Neural cell (in vitro differentiated cells): ENCODE measurements at regions not wholly inside any gene's neighbourhood (a gene's known extent, or its start where the extent isn't known, plus 50 kb on each side); places are given as distances from the start of the nearest gene placed in this dataset.

Source experiments
- EP300 ChIP-seq: fragments of 450-650 bp; conservative IDR thresholded peaks from 2 replicates; pipeline ENCODE4 v1.6.1; 2014; ENCODE audit warnings: antibody characterized with exemption, mild to moderate bottlenecking, moderate library complexity; ENCODE audit not compliant: poor library complexity, severe bottlenecking
- EZH2 ChIP-seq: fragments of 200-600, 300-800 bp; shearing (Covaris generic), sonication (generic); IDR thresholded peaks from 2 replicates; pipeline ENCODE4 v1.6.1; 2014; ENCODE audit warnings: antibody characterized with exemption, low read length, borderline replicate concordance, mild to moderate bottlenecking; ENCODE audit not compliant: insufficient read depth, poor library complexity, severe bottlenecking
- POLR2AphosphoS5 ChIP-seq: IDR thresholded peaks from 2 replicates; pipeline ENCODE4 v1.6.1; 2012
- TAF1 ChIP-seq: IDR thresholded peaks from 2 replicates; pipeline ENCODE4 v1.6.1; 2012; ENCODE audit warnings: low read depth
- TF ChIP-seq, protein P1 (sequence below): fragments of 450-650 bp; IDR thresholded peaks from 2 replicates; pipeline ENCODE4 v1.5.1; 2014; ENCODE audit warnings: antibody characterized with exemption, mild to moderate bottlenecking, moderate library complexity; ENCODE audit not compliant: poor library complexity, severe bottlenecking
- TF ChIP-seq, protein P2 (sequence below): IDR thresholded peaks from 2 replicates; pipeline ENCODE4 v1.6.1; 2012; ENCODE audit warnings: borderline replicate concordance

DNA sequence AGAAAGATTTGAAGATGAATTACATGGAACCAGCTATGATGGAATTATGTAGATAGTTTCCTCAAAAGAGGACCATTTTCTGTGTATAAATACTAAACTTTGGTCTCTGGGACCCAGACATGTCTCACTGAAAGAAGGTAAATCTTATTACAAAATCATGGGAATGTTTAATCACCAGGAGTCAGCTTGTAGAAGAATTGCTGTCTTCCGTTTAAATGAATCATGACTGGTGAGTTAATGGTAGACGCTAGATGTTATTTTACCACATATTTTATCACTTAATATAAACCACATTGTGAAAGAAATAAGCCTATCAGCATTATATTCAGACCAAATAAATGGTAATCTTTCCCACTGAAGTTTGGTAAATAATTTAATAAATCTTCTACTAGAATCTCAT lies 322.3 kb upstream of the SUCLG2 start:
- TF ChIP-seq, protein P1, sequence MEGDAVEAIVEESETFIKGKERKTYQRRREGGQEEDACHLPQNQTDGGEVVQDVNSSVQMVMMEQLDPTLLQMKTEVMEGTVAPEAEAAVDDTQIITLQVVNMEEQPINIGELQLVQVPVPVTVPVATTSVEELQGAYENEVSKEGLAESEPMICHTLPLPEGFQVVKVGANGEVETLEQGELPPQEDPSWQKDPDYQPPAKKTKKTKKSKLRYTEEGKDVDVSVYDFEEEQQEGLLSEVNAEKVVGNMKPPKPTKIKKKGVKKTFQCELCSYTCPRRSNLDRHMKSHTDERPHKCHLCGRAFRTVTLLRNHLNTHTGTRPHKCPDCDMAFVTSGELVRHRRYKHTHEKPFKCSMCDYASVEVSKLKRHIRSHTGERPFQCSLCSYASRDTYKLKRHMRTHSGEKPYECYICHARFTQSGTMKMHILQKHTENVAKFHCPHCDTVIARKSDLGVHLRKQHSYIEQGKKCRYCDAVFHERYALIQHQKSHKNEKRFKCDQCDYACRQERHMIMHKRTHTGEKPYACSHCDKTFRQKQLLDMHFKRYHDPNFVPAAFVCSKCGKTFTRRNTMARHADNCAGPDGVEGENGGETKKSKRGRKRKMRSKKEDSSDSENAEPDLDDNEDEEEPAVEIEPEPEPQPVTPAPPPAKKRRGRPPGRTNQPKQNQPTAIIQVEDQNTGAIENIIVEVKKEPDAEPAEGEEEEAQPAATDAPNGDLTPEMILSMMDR, result no peak
- TF ChIP-seq, protein P2, sequence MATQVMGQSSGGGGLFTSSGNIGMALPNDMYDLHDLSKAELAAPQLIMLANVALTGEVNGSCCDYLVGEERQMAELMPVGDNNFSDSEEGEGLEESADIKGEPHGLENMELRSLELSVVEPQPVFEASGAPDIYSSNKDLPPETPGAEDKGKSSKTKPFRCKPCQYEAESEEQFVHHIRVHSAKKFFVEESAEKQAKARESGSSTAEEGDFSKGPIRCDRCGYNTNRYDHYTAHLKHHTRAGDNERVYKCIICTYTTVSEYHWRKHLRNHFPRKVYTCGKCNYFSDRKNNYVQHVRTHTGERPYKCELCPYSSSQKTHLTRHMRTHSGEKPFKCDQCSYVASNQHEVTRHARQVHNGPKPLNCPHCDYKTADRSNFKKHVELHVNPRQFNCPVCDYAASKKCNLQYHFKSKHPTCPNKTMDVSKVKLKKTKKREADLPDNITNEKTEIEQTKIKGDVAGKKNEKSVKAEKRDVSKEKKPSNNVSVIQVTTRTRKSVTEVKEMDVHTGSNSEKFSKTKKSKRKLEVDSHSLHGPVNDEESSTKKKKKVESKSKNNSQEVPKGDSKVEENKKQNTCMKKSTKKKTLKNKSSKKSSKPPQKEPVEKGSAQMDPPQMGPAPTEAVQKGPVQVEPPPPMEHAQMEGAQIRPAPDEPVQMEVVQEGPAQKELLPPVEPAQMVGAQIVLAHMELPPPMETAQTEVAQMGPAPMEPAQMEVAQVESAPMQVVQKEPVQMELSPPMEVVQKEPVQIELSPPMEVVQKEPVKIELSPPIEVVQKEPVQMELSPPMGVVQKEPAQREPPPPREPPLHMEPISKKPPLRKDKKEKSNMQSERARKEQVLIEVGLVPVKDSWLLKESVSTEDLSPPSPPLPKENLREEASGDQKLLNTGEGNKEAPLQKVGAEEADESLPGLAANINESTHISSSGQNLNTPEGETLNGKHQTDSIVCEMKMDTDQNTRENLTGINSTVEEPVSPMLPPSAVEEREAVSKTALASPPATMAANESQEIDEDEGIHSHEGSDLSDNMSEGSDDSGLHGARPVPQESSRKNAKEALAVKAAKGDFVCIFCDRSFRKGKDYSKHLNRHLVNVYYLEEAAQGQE, result no peak
- no peak for TF ChIP-seq EZH2
- TF ChIP-seq EP300, result no peak
- no peak for TF ChIP-seq POLR2AphosphoS5
- no peak for TF ChIP-seq TAF1
